NT2/D1 (cell line): ENCODE measurements at regions not wholly inside any gene's neighbourhood (a gene's known extent, or its start where the extent isn't known, plus 50 kb on each side); places are given as distances from the start of the nearest gene placed in this dataset.

Experiments used
- YY1 ChIP-seq: IDR thresholded peaks from 2 replicates; pipeline ENCODE4 v1.6.1; 2011; ENCODE audit not compliant: insufficient read length, insufficient read depth
- ZNF274 ChIP-seq: IDR thresholded peaks from 2 replicates; pipeline ENCODE4 v1.6.1; 2011; ENCODE audit warnings: mild to moderate bottlenecking, low read depth, low read length

GRCh38 chr21:38600106-38600505 lies 101.8 kb upstream of the ERG start:
- TF ChIP-seq ZNF274 (no peak), YY1 (no peak)
